Testis (tissue), 2 donors: ENCODE measurements at regions not wholly inside any gene's neighbourhood (a gene's known extent, or its start where the extent isn't known, plus 50 kb on each side); places are given as distances from the start of the nearest gene placed in this dataset.
"Not testable (repeated sequence)": the region's sequence is repeated elsewhere in the genome, so short reads cannot be mapped to it uniquely, and the experiment has no call there.

Source experiments
- POLR2A ChIP-seq: fragments of 450-650 bp; IDR thresholded peaks from one replicate; pipeline ENCODE4 v1.6.1; 2017; ENCODE audit warnings: antibody characterized with exemption, mild to moderate bottlenecking, moderate library complexity
- TF ChIP-seq, protein P1 (sequence below), 3 experiments: fragments of 450-650 bp in 2 of 3; fragments of 200-600 bp in 1 of 3; sonication (generic) in 1 of 3; IDR thresholded peaks; one replicate each; pipeline ENCODE4 v1.5.1; 2016 to 2019; ENCODE audit warnings: antibody characterized with exemption in 3 of 3, mild to moderate bottlenecking in 2 of 3, moderate library complexity in 1 of 3

- TF ChIP-seq, protein P1, sequence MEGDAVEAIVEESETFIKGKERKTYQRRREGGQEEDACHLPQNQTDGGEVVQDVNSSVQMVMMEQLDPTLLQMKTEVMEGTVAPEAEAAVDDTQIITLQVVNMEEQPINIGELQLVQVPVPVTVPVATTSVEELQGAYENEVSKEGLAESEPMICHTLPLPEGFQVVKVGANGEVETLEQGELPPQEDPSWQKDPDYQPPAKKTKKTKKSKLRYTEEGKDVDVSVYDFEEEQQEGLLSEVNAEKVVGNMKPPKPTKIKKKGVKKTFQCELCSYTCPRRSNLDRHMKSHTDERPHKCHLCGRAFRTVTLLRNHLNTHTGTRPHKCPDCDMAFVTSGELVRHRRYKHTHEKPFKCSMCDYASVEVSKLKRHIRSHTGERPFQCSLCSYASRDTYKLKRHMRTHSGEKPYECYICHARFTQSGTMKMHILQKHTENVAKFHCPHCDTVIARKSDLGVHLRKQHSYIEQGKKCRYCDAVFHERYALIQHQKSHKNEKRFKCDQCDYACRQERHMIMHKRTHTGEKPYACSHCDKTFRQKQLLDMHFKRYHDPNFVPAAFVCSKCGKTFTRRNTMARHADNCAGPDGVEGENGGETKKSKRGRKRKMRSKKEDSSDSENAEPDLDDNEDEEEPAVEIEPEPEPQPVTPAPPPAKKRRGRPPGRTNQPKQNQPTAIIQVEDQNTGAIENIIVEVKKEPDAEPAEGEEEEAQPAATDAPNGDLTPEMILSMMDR (IDR thresholded peaks at IDR 0.05) = not testable (repeated sequence)
- TF ChIP-seq POLR2A = not testable (repeated sequence)
These were observed 689.8 kb upstream of the FSHR start for GRCh38 chr2:49844113-49844512.
